Adrenal gland (tissue), 9 donors: ENCODE measurements at regions not wholly inside any gene's neighbourhood (a gene's known extent, or its start where the extent isn't known, plus 50 kb on each side); places are given as distances from the start of the nearest gene placed in this dataset.

Experiments
- DNase-seq, 7 donors: peaks; one replicate each; pipeline ENCODE4 v3.0.0-alpha.2; 2019 to 2020
- H3K27ac ChIP-seq, 5 donors: fragments of 200-600 bp; sonication (generic) in 4 of 5; 1 replicate in 3 of 5; 2 replicates in 2 of 5; pipeline versions ENCODE4 v1.5.1 to v1.8.0; 2016 to 2020; ENCODE audit warnings: mild to moderate bottlenecking in 1 of 5
- H3K27me3 ChIP-seq: fragments of 200-600 bp; 2 replicates; pipeline ENCODE4 v1.8.0; 2021
- H3K36me3 ChIP-seq, 2 donors: fragments of 200-600 bp; replicated peaks in 1 of 2; 1 replicate in 1 of 2; 2 replicates in 1 of 2; pipeline versions ENCODE4 v1.5.1 to v1.8.0; 2018 to 2022
- H3K4me1 ChIP-seq, 2 donors: fragments of 200-600 bp; replicated peaks in 1 of 2; 1 replicate in 1 of 2; 2 replicates in 1 of 2; pipeline versions ENCODE4 v1.5.1 to v1.8.0; 2018 to 2021
- H3K4me3 ChIP-seq, 4 donors: fragments of 200-600 bp; sonication (generic) in 3 of 4; one replicate each; pipeline ENCODE4 v1.5.1; 2016 to 2018
- H3K9me3 ChIP-seq, 3 donors: fragments of 200-600 bp; sonication (generic) in 1 of 3; replicated peaks in 1 of 3; 1 replicate in 2 of 3; 2 replicates in 1 of 3; pipeline versions ENCODE4 v1.5.1 to v1.8.0; 2016 to 2021
- CTCF ChIP-seq, 6 experiments: fragments of 450-650 bp in 4 of 6; fragments of 200-600 bp in 2 of 6; sonication (generic) in 1 of 6; IDR thresholded peaks; 1 replicate in 5 of 6; 2 replicates in 1 of 6; pipeline versions ENCODE4 v1.5.1 to v1.8.0; 2016 to 2021; ENCODE audit warnings: antibody characterized with exemption in 6 of 6, mild to moderate bottlenecking in 2 of 6, moderate library complexity in 1 of 6
- POLR2A ChIP-seq, 2 donors: fragments of 450-650 bp; IDR thresholded peaks; one replicate each; pipeline ENCODE4 v1.6.1; 2017; ENCODE audit warnings: antibody characterized with exemption in 2 of 2, mild to moderate bottlenecking in 2 of 2, moderate library complexity in 1 of 2
- WGBS, 4 donors: extraction: QIAGEN DNeasy Blood & Tissue Kit in 2 of 4; methylation state at CpG; one replicate each; pipeline versions ENCODE4 v1.1.5 to v1.1.7; 2013 to 2017; 5-methylcytosine and 5-hydroxymethylcytosine counted together
- intact Hi-C, 2 donors: fragments of 100-400 bp; cut with DNase I; formaldehyde crosslinking; loops; one replicate each; pipeline versions ENCODE4 v1.14.1 to v1.15.0; 2022 to 2023
- donor health status: healthy with polysubstance abuse.
- donor health status: Bipolar disorder and iron deficiency.
- donor health status: DM: yes; HTN: yes; CAD: no.
- donor health status: DM: no; HTN: no; CAD: no.
- donor health status: DM: no; HTN: no; CAD: no.

GRCh38 chr2:150700666-150701580, 213.5 kb upstream of the RND3 start:
- TF ChIP-seq POLR2A (IDR thresholded peaks at IDR 0.05), result no peak
- TF ChIP-seq CTCF (IDR thresholded peaks at IDR 0.05), result no peak
- no peaks in the 10 kb centered on the region for H3K9me3 ChIP-seq
- DNase-seq, result no peak
- 86 to 90% (median 88%) methylated on average over 5 of the region's 5 CpGs for WGBS, 4 donors
- H3K27me3 ChIP-seq, result no peaks in the 10 kb centered on the region
- H3K4me1 ChIP-seq, result peaks cover 0 to under 1% of the 10 kb centered on the region in 2 donors
- intact Hi-C loops, result no loop called here
- H3K4me3 ChIP-seq, result no peak overlapping the region
- H3K36me3 ChIP-seq, result no peaks in the 10 kb centered on the region
- no peak overlapping the region for H3K27ac ChIP-seq

GRCh38 chr2:150699218-150699617, 211.8 kb upstream of the RND3 start:
- no peaks in the 10 kb centered on the region for H3K36me3 ChIP-seq
- no peaks in the 10 kb centered on the region for H3K27me3 ChIP-seq
- intact Hi-C loops, result no loop called here
- H3K4me3 ChIP-seq, result no peak overlapping the region
- DNase-seq, result no peak
- H3K9me3 ChIP-seq, result no peaks in the 10 kb centered on the region
- 77 to 100% (median 89%) methylated on average over 1 of the region's 1 CpG for WGBS, 4 donors
- TF ChIP-seq POLR2A (IDR thresholded peaks at IDR 0.05), result no peak
- TF ChIP-seq CTCF (IDR thresholded peaks at IDR 0.05), result no peak
- peaks cover 0 to 3% of the 10 kb centered on the region in 2 donors for H3K4me1 ChIP-seq
- H3K27ac ChIP-seq, result no peak overlapping the region

- no peak for DNase-seq
- peaks cover 0 to 3% of the 10 kb centered on the region in 2 donors for H3K4me1 ChIP-seq
- H3K4me3 ChIP-seq, result no peak overlapping the region
- no peaks in the 10 kb centered on the region for H3K36me3 ChIP-seq
- 68 to 85% (median 80%) methylated on average over 2 of the region's 2 CpGs for WGBS, 4 donors
- no peaks in the 10 kb centered on the region for H3K27me3 ChIP-seq
- no peaks in the 10 kb centered on the region for H3K9me3 ChIP-seq
- H3K27ac ChIP-seq, result peak overlapping the region in 1 of 5 donors; percentile 10
- intact Hi-C loops, result no loop called here
- no peak for TF ChIP-seq POLR2A (IDR thresholded peaks at IDR 0.05)
- TF ChIP-seq CTCF (IDR thresholded peaks at IDR 0.05), result no peak
Measured at GRCh38 chr2:150698016-150698661, 210.7 kb upstream of the RND3 start.

- no peak overlapping the region for H3K4me3 ChIP-seq
- no peaks in the 10 kb centered on the region for H3K36me3 ChIP-seq
- intact Hi-C loops, result no loop called here
- H3K27me3 ChIP-seq, result no peaks in the 10 kb centered on the region
- peak overlapping the region in 1 of 5 donors; percentile 27 for H3K27ac ChIP-seq
- no peak for DNase-seq
- H3K4me1 ChIP-seq, result peaks cover 0 to 3% of the 10 kb centered on the region in 2 donors
- no peaks in the 10 kb centered on the region for H3K9me3 ChIP-seq
- WGBS, 4 donors, result 63 to 80% (median 69%) methylated on average over 2 of the region's 2 CpGs
- TF ChIP-seq CTCF (IDR thresholded peaks at IDR 0.05) (no peak), POLR2A (IDR thresholded peaks at IDR 0.05) (no peak)
Measured at GRCh38 chr2:150697596-150697995, 210.1 kb upstream of the RND3 start.
